ENCODE measurements at regions not wholly inside any gene's neighbourhood (a gene's known extent, or its start where the extent isn't known, plus 50 kb on each side); places are given as distances from the start of the nearest gene placed in this dataset.

DNA sequence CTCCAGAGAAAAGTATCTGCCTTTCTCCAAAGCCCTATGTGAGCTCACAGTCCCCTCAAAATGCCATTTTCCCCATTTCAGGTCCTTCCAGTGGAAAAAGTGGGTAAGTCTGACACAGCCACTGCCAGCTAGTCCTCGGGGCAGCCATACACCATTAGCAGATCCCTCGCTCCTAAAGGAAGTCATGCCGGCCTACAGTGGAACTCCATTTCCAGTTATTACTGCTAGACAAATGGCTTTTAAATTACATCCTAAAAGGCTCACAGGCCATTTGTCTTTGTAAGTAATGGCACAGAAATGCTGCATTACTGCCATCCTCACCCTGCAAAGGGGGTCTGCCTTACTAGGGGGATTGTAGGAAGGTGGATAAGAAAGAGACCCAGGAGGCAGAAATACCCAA lies 259.4 kb upstream of the SIX2 start:
- POLR2A ChIA-PET = no interaction called here
- CTCF ChIA-PET = no interaction called here
- DNase-seq (ENCODE audit: extremely low spot score) = no peak
- TF ChIP-seq LEF1 (IDR thresholded peaks at IDR 0.05; ENCODE audit: borderline replicate concordance) (no peak), L3MBTL2 (conservative IDR thresholded peaks at IDR 0.05) (no peak), TARDBP (IDR thresholded peaks at IDR 0.05) (no peak), NFRKB (IDR thresholded peaks at IDR 0.05) (no peak), ELF4 (IDR thresholded peaks at IDR 0.05) (no peak), BHLHE40 (IDR thresholded peaks at IDR 0.05; ENCODE audit: borderline replicate concordance) (no peak), ARNT (IDR thresholded peaks at IDR 0.05) (no peak), SUZ12 (IDR thresholded peaks at IDR 0.05) (no peak), CTBP1 (IDR thresholded peaks at IDR 0.05; ENCODE audit: borderline replicate concordance) (no peak), FOXM1 (IDR thresholded peaks at IDR 0.05; ENCODE audit: borderline replicate concordance) (no peak), SP1 (IDR thresholded peaks at IDR 0.05) (no peak), ZNF384 (IDR thresholded peaks at IDR 0.05) (no peak), HDGF (IDR thresholded peaks at IDR 0.05; ENCODE audit: borderline replicate concordance) (no peak), FOXA1 (IDR thresholded peaks at IDR 0.05) (no peak), FOXK2 (IDR thresholded peaks at IDR 0.05) (no peak)
- TF ChIP-seq, protein P1, sequence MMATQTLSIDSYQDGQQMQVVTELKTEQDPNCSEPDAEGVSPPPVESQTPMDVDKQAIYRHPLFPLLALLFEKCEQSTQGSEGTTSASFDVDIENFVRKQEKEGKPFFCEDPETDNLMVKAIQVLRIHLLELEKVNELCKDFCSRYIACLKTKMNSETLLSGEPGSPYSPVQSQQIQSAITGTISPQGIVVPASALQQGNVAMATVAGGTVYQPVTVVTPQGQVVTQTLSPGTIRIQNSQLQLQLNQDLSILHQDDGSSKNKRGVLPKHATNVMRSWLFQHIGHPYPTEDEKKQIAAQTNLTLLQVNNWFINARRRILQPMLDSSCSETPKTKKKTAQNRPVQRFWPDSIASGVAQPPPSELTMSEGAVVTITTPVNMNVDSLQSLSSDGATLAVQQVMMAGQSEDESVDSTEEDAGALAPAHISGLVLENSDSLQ (IDR thresholded peaks at IDR 0.05) = no peak

DNA sequence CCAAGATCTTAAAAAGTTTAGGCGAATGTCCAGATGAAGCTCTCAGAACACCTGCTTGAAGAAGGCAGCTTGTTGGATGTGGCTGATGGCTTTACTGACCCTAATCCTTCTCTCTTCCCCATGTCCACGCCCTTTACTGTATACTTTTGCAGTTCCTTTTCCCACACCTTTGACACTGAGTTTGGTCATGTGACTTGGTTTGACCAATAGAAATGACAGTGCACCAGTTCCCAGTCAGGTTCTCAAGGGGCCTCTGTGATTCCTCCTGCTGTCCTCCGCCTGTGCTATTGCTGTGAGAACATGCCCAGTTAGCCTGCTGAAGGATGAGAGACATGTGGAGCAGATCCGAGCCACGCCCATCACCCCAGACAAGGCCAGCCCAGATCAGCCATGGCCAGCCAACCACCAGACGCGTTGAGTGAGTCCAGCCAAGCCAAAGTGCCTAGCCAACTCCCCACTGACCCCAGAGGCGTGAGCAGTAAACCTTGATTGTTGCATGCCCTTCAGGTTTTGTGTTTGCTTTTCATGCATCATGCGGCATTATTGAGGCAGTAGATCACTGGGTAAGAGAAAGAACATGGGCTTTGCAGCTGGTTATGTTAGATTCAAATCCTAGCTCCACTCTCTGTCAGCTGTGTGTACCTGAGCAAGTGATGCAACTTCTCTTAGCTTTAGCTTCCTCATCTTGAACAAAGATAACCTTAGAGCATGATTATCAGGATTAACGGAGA lies 258.0 kb upstream of the SIX2 start:
- CTCF ChIA-PET = no interaction called here

DNA sequence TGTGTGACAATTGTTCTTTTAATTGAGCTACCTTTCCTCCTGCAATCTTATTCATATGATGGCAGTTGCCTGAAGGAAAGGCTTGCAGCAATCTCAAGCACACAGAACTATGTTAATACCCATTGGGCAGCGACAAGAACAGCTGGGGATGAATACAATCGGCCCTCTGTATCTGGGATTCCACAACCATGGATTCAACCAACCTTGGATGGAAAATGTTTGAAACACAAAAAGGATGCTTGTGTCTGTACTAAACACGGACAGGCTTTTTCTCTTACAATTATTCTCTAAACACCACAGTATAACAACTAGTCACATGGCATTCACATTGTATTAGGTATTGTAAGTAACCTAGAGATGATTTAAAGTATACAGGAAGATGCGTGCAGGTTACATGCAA lies 256.1 kb upstream of the SIX2 start:
- ChIA-PET POLR2A (no interaction called here), CTCF (no interaction called here)

More for the DNA sequence above, 258.0 kb upstream of the SIX2 start:
- TF ChIP-seq ARNT (IDR thresholded peaks at IDR 0.05) = no peak
- no peak for TF ChIP-seq CTBP1 (IDR thresholded peaks at IDR 0.05; ENCODE audit: borderline replicate concordance)
- TF ChIP-seq ZNF384 (IDR thresholded peaks at IDR 0.05) = no peak
- TF ChIP-seq FOXK2 (IDR thresholded peaks at IDR 0.05) = no peak
- no peak for TF ChIP-seq HDGF (IDR thresholded peaks at IDR 0.05; ENCODE audit: borderline replicate concordance)
- no peak for TF ChIP-seq BHLHE40 (IDR thresholded peaks at IDR 0.05; ENCODE audit: borderline replicate concordance)
- TF ChIP-seq FOXM1 (IDR thresholded peaks at IDR 0.05; ENCODE audit: borderline replicate concordance) = no peak
- no peak for TF ChIP-seq SP1 (IDR thresholded peaks at IDR 0.05)
- no peak for TF ChIP-seq SUZ12 (IDR thresholded peaks at IDR 0.05)
- TF ChIP-seq, protein P1 (IDR thresholded peaks at IDR 0.05) = no peak
- TF ChIP-seq LEF1 (IDR thresholded peaks at IDR 0.05; ENCODE audit: borderline replicate concordance) = no peak
- TF ChIP-seq FOXA1 (IDR thresholded peaks at IDR 0.05) = no peak
- TF ChIP-seq ELF4 (IDR thresholded peaks at IDR 0.05) = no peak
- TF ChIP-seq NFRKB (IDR thresholded peaks at IDR 0.05) = no peak
- TF ChIP-seq TARDBP (IDR thresholded peaks at IDR 0.05) = no peak
- no peak for TF ChIP-seq L3MBTL2 (conservative IDR thresholded peaks at IDR 0.05)
- POLR2A ChIA-PET = no interaction called here
- no peak for DNase-seq (ENCODE audit: extremely low spot score)

DNA sequence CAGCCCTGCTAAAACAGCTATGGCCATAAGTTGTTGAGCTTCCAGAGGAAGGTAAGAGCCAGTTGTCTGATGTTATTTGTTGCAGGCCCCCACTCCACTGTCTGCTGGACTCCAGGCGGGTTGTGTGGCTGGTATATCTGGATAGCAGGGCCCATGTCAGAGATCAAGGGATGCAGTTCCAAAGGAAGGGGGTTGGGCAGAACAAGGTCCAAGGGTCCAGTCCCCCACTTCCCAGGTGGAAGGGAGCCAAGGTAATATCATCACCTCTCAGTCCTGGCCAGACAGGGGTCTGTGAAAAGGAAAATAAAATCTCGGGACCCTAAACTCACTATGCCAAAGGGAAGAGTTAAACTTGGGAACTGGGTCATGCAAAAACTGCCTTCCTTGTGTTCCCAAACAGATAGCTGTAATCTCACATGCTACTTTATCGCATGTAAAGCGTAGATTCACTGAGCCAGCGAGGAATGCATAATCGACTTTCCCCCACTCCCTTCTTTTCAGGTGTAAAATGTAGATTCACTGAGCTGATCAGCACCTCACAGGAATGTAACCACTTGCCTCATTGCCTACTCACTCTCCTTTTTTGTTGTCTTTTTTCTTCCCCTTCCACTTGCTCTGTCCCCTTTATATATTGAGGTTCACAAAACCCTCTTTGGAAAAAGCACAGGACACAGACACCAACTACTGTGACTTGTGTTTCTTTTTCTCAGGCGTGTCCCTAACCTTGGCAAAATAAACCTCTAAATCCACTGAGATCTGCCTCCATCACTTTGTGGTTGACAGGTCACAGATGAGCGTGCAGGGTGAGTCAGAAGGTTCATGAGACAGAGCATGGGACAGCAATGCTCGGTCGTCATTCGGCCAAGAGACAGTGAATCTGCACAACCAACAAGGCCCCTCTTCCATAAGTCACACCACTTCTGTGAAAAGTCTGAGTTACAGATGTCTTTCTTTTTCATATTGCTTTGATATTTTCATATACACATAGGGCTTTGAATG lies 255.3 kb upstream of the SIX2 start:
- TF ChIP-seq L3MBTL2 (conservative IDR thresholded peaks at IDR 0.05) (no peak), SP1 (IDR thresholded peaks at IDR 0.05) (no peak), NFRKB (IDR thresholded peaks at IDR 0.05) (no peak), FOXA1 (IDR thresholded peaks at IDR 0.05) (no peak), BHLHE40 (IDR thresholded peaks at IDR 0.05; ENCODE audit: borderline replicate concordance) (no peak), FOXM1 (IDR thresholded peaks at IDR 0.05; ENCODE audit: borderline replicate concordance) (no peak), ARNT (IDR thresholded peaks at IDR 0.05) (no peak), ELF4 (IDR thresholded peaks at IDR 0.05) (no peak), HDGF (IDR thresholded peaks at IDR 0.05; ENCODE audit: borderline replicate concordance) (no peak), SUZ12 (IDR thresholded peaks at IDR 0.05) (no peak), FOXK2 (IDR thresholded peaks at IDR 0.05) (no peak), LEF1 (IDR thresholded peaks at IDR 0.05; ENCODE audit: borderline replicate concordance) (no peak), CTBP1 (IDR thresholded peaks at IDR 0.05; ENCODE audit: borderline replicate concordance) (no peak), TARDBP (IDR thresholded peaks at IDR 0.05) (no peak)
- TF ChIP-seq, protein P1 (IDR thresholded peaks at IDR 0.05) = no peak
- CTCF ChIA-PET = no interaction called here
- POLR2A ChIA-PET = no interaction called here
- no peak for DNase-seq (ENCODE audit: extremely low spot score)

More for the DNA sequence above, 256.1 kb upstream of the SIX2 start:
- TF ChIP-seq NFRKB (IDR thresholded peaks at IDR 0.05) = no peak
- no peak for TF ChIP-seq SUZ12 (IDR thresholded peaks at IDR 0.05)
- TF ChIP-seq FOXK2 (IDR thresholded peaks at IDR 0.05) = no peak
- TF ChIP-seq LEF1 (IDR thresholded peaks at IDR 0.05; ENCODE audit: borderline replicate concordance) = no peak
- no peak for TF ChIP-seq ELF4 (IDR thresholded peaks at IDR 0.05)
- no peak for TF ChIP-seq FOXA1 (IDR thresholded peaks at IDR 0.05)
- no peak for TF ChIP-seq FOXM1 (IDR thresholded peaks at IDR 0.05; ENCODE audit: borderline replicate concordance)
- no peak for TF ChIP-seq ZNF384 (IDR thresholded peaks at IDR 0.05)
- TF ChIP-seq L3MBTL2 (conservative IDR thresholded peaks at IDR 0.05) = no peak
- TF ChIP-seq TARDBP (IDR thresholded peaks at IDR 0.05) = no peak
- TF ChIP-seq, protein P1 (IDR thresholded peaks at IDR 0.05) = no peak
- no peak for TF ChIP-seq BHLHE40 (IDR thresholded peaks at IDR 0.05; ENCODE audit: borderline replicate concordance)
- no peak for TF ChIP-seq ARNT (IDR thresholded peaks at IDR 0.05)
- no peak for TF ChIP-seq HDGF (IDR thresholded peaks at IDR 0.05; ENCODE audit: borderline replicate concordance)
- no peak for TF ChIP-seq CTBP1 (IDR thresholded peaks at IDR 0.05; ENCODE audit: borderline replicate concordance)
- TF ChIP-seq SP1 (IDR thresholded peaks at IDR 0.05) = no peak
- DNase-seq (ENCODE audit: extremely low spot score) = no peak
